DND-41 (cell line): ENCODE measurements at regions not wholly inside any gene's neighbourhood (a gene's known extent, or its start where the extent isn't known, plus 50 kb on each side); places are given as distances from the start of the nearest gene placed in this dataset.

Source experiments
- ATAC-seq: fragments of 200-7000 bp; cut with Tn5 transposase; 3 replicates; pipeline ENCODE4 v1.9.1; 2021; ENCODE audit warnings: low read depth; ENCODE audit not compliant: insufficient read depth
- DNase-seq: peaks from one replicate; pipeline ENCODE4 v3.0.0-alpha.2; 2020
- H2AFZ ChIP-seq: 2 replicates; pipeline ENCODE4 v1.6.0; 2012; ENCODE audit warnings: low read depth, low read length
- H3K27ac ChIP-seq: 2 replicates; pipeline ENCODE4 v1.5.1; 2012; ENCODE audit warnings: low read length, inconsistent platforms
- H3K27me3 ChIP-seq: fragments of 200-600 bp; sonication (generic); 2 replicates; pipeline ENCODE4 v1.6.0; 2012; ENCODE audit warnings: low read length, mild to moderate bottlenecking, inconsistent platforms; ENCODE audit not compliant: insufficient read depth, poor library complexity
- H3K36me3 ChIP-seq: 2 replicates; pipeline ENCODE4 v1.5.1; 2012; ENCODE audit warnings: low read length, inconsistent platforms; ENCODE audit not compliant: insufficient read depth
- H3K4me1 ChIP-seq: 2 replicates; pipeline ENCODE4 v1.5.1; 2012; ENCODE audit warnings: mild to moderate bottlenecking, low read length; ENCODE audit not compliant: insufficient read depth
- H3K4me2 ChIP-seq: 2 replicates; pipeline ENCODE4 v1.6.0; 2012; ENCODE audit warnings: mild to moderate bottlenecking, moderate library complexity, low read length, inconsistent platforms; ENCODE audit not compliant: insufficient read depth
- H3K4me3 ChIP-seq, 2 experiments: fragments of 200-600 bp in 1 of 2; shearing (Covaris generic) in 1 of 2; 2 replicates each; pipeline ENCODE4 v1.5.1; 2012 to 2016; ENCODE audit warnings: inconsistent platforms in 2 of 2, low read length in 2 of 2, mild to moderate bottlenecking in 2 of 2, low read depth in 1 of 2, moderate library complexity in 1 of 2
- H3K79me2 ChIP-seq: 2 replicates; pipeline ENCODE4 v1.6.0; 2012; ENCODE audit warnings: low read length, inconsistent platforms; ENCODE audit not compliant: insufficient read depth
- H3K9ac ChIP-seq: 2 replicates; pipeline ENCODE4 v1.6.0; 2012; ENCODE audit warnings: low read depth, mild to moderate bottlenecking, inconsistent platforms, low read length, moderate library complexity
- H3K9me3 ChIP-seq: 2 replicates; pipeline ENCODE4 v1.5.1; 2012; ENCODE audit warnings: low read length, moderate library complexity, mild to moderate bottlenecking, inconsistent platforms; ENCODE audit not compliant: insufficient read depth, severe bottlenecking
- H4K20me1 ChIP-seq: 2 replicates; pipeline ENCODE4 v1.6.0; 2012; ENCODE audit warnings: low read length; ENCODE audit not compliant: insufficient read depth
- CTCF ChIP-seq: IDR thresholded peaks from 2 replicates; pipeline ENCODE4 v1.5.1; 2012; ENCODE audit warnings: borderline replicate concordance, low read length, moderate library complexity, mild to moderate bottlenecking; ENCODE audit not compliant: poor library complexity, severe bottlenecking; ENCODE audit errors: extremely low read depth
- EZH2 ChIP-seq: IDR thresholded peaks from 3 replicates; pipeline ENCODE4 v1.6.1; 2012; ENCODE audit warnings: borderline replicate concordance, low read depth, mild to moderate bottlenecking, moderate library complexity, low read length, inconsistent platforms; ENCODE audit not compliant: severe bottlenecking

GRCh38 chr2:118264232-118264990, 176.1 kb downstream of the INSIG2 start:
- Histone ChIP-seq H3K4me2 (no peak overlapping the region), H3K27ac (no peak overlapping the region), H3K4me3 (no peak overlapping the region), H3K36me3 (no peaks in the 10 kb centered on the region), H4K20me1 (no peaks in the 10 kb centered on the region), H2AFZ (no peak overlapping the region), H3K4me1 (no peaks in the 10 kb centered on the region), H3K27me3 (no peaks in the 10 kb centered on the region), H3K9me3 (no peaks in the 10 kb centered on the region), H3K79me2 (no peaks in the 10 kb centered on the region), H3K9ac (no peak overlapping the region)
- ATAC-seq (no peak), DNase-seq (no peak)
- no peak for TF ChIP-seq EZH2
- no peak for TF ChIP-seq CTCF

GRCh38 chr2:118257696-118258095, 169.4 kb downstream of the INSIG2 start:
- Histone ChIP-seq H4K20me1 (no peaks in the 10 kb centered on the region), H3K9me3 (no peaks in the 10 kb centered on the region), H3K4me2 (no peak overlapping the region), H2AFZ (no peak overlapping the region), H3K4me1 (no peaks in the 10 kb centered on the region), H3K79me2 (no peaks in the 10 kb centered on the region), H3K4me3 (no peak overlapping the region), H3K9ac (no peak overlapping the region), H3K27ac (no peak overlapping the region), H3K27me3 (no peaks in the 10 kb centered on the region), H3K36me3 (no peaks in the 10 kb centered on the region)
- DNase-seq (no peak), ATAC-seq (no peak)
- TF ChIP-seq EZH2 (no peak), CTCF (no peak)

- Histone ChIP-seq H3K9ac (no peak overlapping the region), H3K36me3 (no peaks in the 10 kb centered on the region), H3K9me3 (no peaks in the 10 kb centered on the region), H2AFZ (no peak overlapping the region), H3K4me1 (no peaks in the 10 kb centered on the region), H3K79me2 (no peaks in the 10 kb centered on the region), H3K4me2 (no peak overlapping the region), H3K27me3 (no peaks in the 10 kb centered on the region), H4K20me1 (no peaks in the 10 kb centered on the region), H3K27ac (no peak overlapping the region), H3K4me3 (no peak overlapping the region)
- DNase-seq (no peak), ATAC-seq (no peak)
- TF ChIP-seq EZH2, result no peak
- no peak for TF ChIP-seq CTCF
Observed at GRCh38 chr2:118255771-118256372, 167.6 kb downstream of the INSIG2 start.
